SKM-1 (cell line): ENCODE measurements at regions not wholly inside any gene's neighbourhood (a gene's known extent, or its start where the extent isn't known, plus 50 kb on each side); places are given as distances from the start of the nearest gene placed in this dataset.

Experiments used
- DNase-seq: peaks from one replicate; lab custom pipeline; 2025; ENCODE audit not compliant: unreplicated experiment; lab: John Stamatoyannopoulos, UW

- no peak for DNase-seq
Observed at GRCh38 chr5:24862117-24862516, 217.3 kb upstream of the CDH10 start.

GRCh38 chr5:24855485-24855884 lies 210.7 kb upstream of the CDH10 start:
- no peak for DNase-seq

GRCh38 chr5:24854850-24855249 lies 210.1 kb upstream of the CDH10 start:
- DNase-seq: no peak

- no peak for DNase-seq
Observed at GRCh38 chr5:24854350-24854749, 209.6 kb upstream of the CDH10 start.

GRCh38 chr5:24850926-24851486 lies 206.2 kb upstream of the CDH10 start:
- DNase-seq: no peak

GRCh38 chr5:24849210-24849609 lies 204.4 kb upstream of the CDH10 start:
- DNase-seq: no peak

- DNase-seq: no peak
Observed at GRCh38 chr5:24831989-24832388, 187.2 kb upstream of the CDH10 start.

GRCh38 chr5:24823625-24824024 lies 178.8 kb upstream of the CDH10 start:
- DNase-seq: no peak

GRCh38 chr5:24819841-24820240 lies 175.1 kb upstream of the CDH10 start:
- no peak for DNase-seq

- peak; percentile 57 for DNase-seq
Observed at GRCh38 chr5:24817966-24818365, 173.2 kb upstream of the CDH10 start.

GRCh38 chr5:24816206-24816605 lies 171.4 kb upstream of the CDH10 start:
- no peak for DNase-seq

- no peak for DNase-seq
Observed at GRCh38 chr5:24805230-24805629, 160.5 kb upstream of the CDH10 start.

- DNase-seq: no peak
Observed at GRCh38 chr5:24804221-24804681, 159.5 kb upstream of the CDH10 start.

GRCh38 chr5:24791326-24791725 lies 146.5 kb upstream of the CDH10 start:
- no peak for DNase-seq

- DNase-seq: no peak
Observed at GRCh38 chr5:24789611-24790351, 145.0 kb upstream of the CDH10 start.

- DNase-seq: no peak
Observed at GRCh38 chr5:24788829-24789514, 144.2 kb upstream of the CDH10 start.

- DNase-seq: no peak
Observed at GRCh38 chr5:24786108-24786507, 141.3 kb upstream of the CDH10 start.

- no peak for DNase-seq
Observed at GRCh38 chr5:24783596-24783995, 138.8 kb upstream of the CDH10 start.

GRCh38 chr5:24777392-24777791 lies 132.6 kb upstream of the CDH10 start:
- no peak for DNase-seq

GRCh38 chr5:24773261-24773660 lies 128.5 kb upstream of the CDH10 start:
- no peak for DNase-seq

- DNase-seq: no peak
Observed at GRCh38 chr5:24767086-24767485, 122.3 kb upstream of the CDH10 start.

- DNase-seq: no peak
Observed at GRCh38 chr5:24765219-24765618, 120.4 kb upstream of the CDH10 start.
